HG02759 (cell line): ENCODE measurements at regions not wholly inside any gene's neighbourhood (a gene's known extent, or its start where the extent isn't known, plus 50 kb on each side); places are given as distances from the start of the nearest gene placed in this dataset.

Experiments used
- ATAC-seq: cut with Tn5 transposase; IDR thresholded peaks from one replicate; pipeline ENCODE4 v1.9.1; 2021; ENCODE audit warnings: mild to moderate bottlenecking, moderate library complexity; ENCODE audit not compliant: unreplicated experiment

GRCh38 chr3:99016452-99016851, 115.0 kb upstream of the DCBLD2 start:
- no peak for ATAC-seq

- ATAC-seq = no peak
These were observed 112.4 kb upstream of the DCBLD2 start for GRCh38 chr3:99013777-99014315.

- no peak for ATAC-seq
These were observed 111.6 kb upstream of the DCBLD2 start for GRCh38 chr3:99013077-99013476.

GRCh38 chr3:99012051-99012450, 110.6 kb upstream of the DCBLD2 start:
- ATAC-seq = peak; percentile 97

- no peak for ATAC-seq
These were observed 108.4 kb upstream of the DCBLD2 start for GRCh38 chr3:99009851-99010250.

- ATAC-seq = no peak
These were observed 105.2 kb upstream of the DCBLD2 start for GRCh38 chr3:99006686-99007085.

GRCh38 chr3:98999675-99000074, 98.2 kb upstream of the DCBLD2 start:
- ATAC-seq = no peak

GRCh38 chr3:98994128-98994762, 92.8 kb upstream of the DCBLD2 start:
- no peak for ATAC-seq

GRCh38 chr3:98991393-98991792, 89.9 kb upstream of the DCBLD2 start:
- ATAC-seq = no peak

- ATAC-seq = no peak
These were observed 89.2 kb upstream of the DCBLD2 start for GRCh38 chr3:98990657-98991056.

- no peak for ATAC-seq
These were observed 84.6 kb upstream of the DCBLD2 start for GRCh38 chr3:98986073-98986472.

- ATAC-seq = no peak
These were observed 83.9 kb upstream of the DCBLD2 start for GRCh38 chr3:98985431-98985830.

GRCh38 chr3:98984024-98984423, 82.5 kb upstream of the DCBLD2 start:
- no peak for ATAC-seq

GRCh38 chr3:98982351-98982750, 80.9 kb upstream of the DCBLD2 start:
- no peak for ATAC-seq

- peak; percentile 97 for ATAC-seq
These were observed 79.6 kb upstream of the DCBLD2 start for GRCh38 chr3:98980915-98981596.

- ATAC-seq = no peak
These were observed 77.8 kb upstream of the DCBLD2 start for GRCh38 chr3:98979296-98979695.

GRCh38 chr3:98978068-98978811, 76.7 kb upstream of the DCBLD2 start:
- no peak for ATAC-seq

GRCh38 chr3:98977520-98977919, 76.0 kb upstream of the DCBLD2 start:
- no peak for ATAC-seq

GRCh38 chr3:98974442-98974841, 72.9 kb upstream of the DCBLD2 start:
- ATAC-seq = no peak

GRCh38 chr3:98972720-98973119, 71.2 kb upstream of the DCBLD2 start:
- no peak for ATAC-seq

GRCh38 chr3:98972155-98972554, 70.7 kb upstream of the DCBLD2 start:
- ATAC-seq = no peak

GRCh38 chr3:98971169-98971681, 69.7 kb upstream of the DCBLD2 start:
- ATAC-seq = no peak
